ENCODE measurements at regions not wholly inside any gene's neighbourhood (a gene's known extent, or its start where the extent isn't known, plus 50 kb on each side); places are given as distances from the start of the nearest gene placed in this dataset.

DNA sequence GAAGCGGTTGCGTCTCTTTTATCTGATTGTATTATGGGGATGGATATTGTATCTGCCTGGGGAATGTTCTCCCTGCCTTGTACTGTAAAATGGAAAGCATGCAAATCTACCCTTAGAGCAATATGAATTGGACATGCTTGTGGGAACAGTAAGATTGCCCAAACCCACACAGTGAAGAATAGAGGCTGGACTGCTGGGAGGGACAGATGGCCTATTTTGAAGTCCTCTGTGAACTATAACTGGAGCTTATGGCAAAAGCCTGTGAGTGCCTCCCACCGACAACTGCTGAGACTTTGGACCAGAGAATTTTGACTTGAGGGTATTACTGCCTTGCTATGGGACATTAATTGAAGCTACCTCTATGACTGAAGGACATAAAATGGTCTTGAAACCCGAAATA, 168.9 kb downstream of the ERCC6L2 start:
- TF ChIP-seq, protein P1, sequence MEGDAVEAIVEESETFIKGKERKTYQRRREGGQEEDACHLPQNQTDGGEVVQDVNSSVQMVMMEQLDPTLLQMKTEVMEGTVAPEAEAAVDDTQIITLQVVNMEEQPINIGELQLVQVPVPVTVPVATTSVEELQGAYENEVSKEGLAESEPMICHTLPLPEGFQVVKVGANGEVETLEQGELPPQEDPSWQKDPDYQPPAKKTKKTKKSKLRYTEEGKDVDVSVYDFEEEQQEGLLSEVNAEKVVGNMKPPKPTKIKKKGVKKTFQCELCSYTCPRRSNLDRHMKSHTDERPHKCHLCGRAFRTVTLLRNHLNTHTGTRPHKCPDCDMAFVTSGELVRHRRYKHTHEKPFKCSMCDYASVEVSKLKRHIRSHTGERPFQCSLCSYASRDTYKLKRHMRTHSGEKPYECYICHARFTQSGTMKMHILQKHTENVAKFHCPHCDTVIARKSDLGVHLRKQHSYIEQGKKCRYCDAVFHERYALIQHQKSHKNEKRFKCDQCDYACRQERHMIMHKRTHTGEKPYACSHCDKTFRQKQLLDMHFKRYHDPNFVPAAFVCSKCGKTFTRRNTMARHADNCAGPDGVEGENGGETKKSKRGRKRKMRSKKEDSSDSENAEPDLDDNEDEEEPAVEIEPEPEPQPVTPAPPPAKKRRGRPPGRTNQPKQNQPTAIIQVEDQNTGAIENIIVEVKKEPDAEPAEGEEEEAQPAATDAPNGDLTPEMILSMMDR (IDR thresholded peaks at IDR 0.05): no peak
- TF ChIP-seq EP300 (IDR thresholded peaks at IDR 0.05) (no peak), POLR2A (IDR thresholded peaks at IDR 0.05) (no peak), POLR2AphosphoS5 (IDR thresholded peaks at IDR 0.05) (no peak)
